ENCODE measurements at regions not wholly inside any gene's neighbourhood (a gene's known extent, or its start where the extent isn't known, plus 50 kb on each side); places are given as distances from the start of the nearest gene placed in this dataset.

DNA sequence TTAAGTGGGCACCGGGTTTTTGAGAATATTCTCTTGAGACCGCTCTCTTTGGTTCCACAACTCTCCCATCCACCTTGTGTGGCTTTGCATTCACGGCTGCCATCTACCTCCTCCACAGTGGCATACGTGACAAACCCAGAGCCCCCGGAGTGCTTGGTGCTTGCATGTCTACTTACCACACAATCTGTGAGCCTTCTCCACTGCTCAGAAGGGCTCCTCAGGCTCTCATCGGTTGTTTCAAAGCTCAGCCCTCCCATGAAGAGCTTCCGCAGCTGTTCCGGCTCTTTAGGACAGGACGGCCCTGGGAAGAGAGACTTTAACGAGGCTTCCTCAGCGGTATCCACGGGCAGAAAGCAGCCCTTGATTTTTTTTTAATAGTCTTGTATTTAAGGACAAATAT is 167.6 kb upstream of the ANK2 start:
- TF ChIP-seq, protein P1, sequence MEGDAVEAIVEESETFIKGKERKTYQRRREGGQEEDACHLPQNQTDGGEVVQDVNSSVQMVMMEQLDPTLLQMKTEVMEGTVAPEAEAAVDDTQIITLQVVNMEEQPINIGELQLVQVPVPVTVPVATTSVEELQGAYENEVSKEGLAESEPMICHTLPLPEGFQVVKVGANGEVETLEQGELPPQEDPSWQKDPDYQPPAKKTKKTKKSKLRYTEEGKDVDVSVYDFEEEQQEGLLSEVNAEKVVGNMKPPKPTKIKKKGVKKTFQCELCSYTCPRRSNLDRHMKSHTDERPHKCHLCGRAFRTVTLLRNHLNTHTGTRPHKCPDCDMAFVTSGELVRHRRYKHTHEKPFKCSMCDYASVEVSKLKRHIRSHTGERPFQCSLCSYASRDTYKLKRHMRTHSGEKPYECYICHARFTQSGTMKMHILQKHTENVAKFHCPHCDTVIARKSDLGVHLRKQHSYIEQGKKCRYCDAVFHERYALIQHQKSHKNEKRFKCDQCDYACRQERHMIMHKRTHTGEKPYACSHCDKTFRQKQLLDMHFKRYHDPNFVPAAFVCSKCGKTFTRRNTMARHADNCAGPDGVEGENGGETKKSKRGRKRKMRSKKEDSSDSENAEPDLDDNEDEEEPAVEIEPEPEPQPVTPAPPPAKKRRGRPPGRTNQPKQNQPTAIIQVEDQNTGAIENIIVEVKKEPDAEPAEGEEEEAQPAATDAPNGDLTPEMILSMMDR (IDR thresholded peaks at IDR 0.05; ENCODE audit: low read depth, low read length): no peak
- H3K4me3 ChIP-seq (ENCODE audit: low read depth, low read length): no peak overlapping the region
- no peaks in the 10 kb centered on the region for H3K9me3 ChIP-seq
- peaks cover 4% of the 10 kb centered on the region; the same call in 1 of the 2 replicates for H3K4me1 ChIP-seq
- H3K36me3 ChIP-seq: no peaks in the 10 kb centered on the region
- no peak for DNase-seq
- H3K27me3 ChIP-seq: no peaks in the 10 kb centered on the region

DNA sequence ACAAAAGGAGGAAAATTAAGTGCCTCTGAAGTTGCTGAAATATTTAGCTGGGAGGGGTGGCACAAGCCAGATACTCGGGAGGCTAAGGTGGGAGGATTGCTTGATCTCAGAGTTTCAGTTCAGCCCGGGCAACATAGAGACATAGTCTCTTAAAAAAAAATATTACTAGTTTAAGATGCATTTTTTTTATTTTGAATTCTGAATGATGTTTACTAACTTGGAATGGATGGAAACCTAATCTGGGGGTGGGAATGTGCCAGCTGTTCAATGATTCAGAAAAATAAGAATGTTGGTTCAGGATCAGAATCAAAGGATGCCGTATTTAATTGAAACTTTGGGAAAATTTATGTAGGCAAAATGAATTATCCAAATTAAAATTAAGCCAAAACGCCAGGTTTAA is 167.2 kb upstream of the ANK2 start:
- Histone ChIP-seq H3K36me3 (no peaks in the 10 kb centered on the region), H3K4me3 (ENCODE audit: low read depth, low read length) (no peak overlapping the region), H3K9me3 (no peaks in the 10 kb centered on the region), H3K4me1 (peaks cover 4% of the 10 kb centered on the region; the same call in 1 of the 2 replicates), H3K27me3 (no peaks in the 10 kb centered on the region)
- DNase-seq: no peak
- TF ChIP-seq, protein P1 (IDR thresholded peaks at IDR 0.05; ENCODE audit: low read depth, low read length): no peak

DNA sequence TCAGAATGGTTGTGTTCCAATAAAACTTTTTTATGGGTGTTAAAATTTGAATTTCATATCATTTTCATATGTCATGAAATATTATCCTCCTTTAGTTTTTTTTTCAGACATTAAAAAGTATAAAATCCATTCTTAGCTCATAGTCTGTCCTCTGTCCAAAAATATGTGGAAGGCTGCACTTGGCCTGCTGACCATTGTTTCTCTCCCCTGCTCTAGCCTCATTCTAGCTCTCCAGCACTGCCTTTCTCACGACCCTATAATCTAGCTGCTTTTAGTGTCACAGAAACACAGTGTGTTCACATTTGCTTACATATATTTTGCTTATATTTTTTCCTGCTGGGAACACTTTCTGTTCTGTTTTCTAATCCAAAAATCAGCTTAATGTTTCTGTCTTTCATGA is 165.0 kb upstream of the ANK2 start:
- H3K4me3 ChIP-seq (ENCODE audit: low read depth, low read length): no peak overlapping the region
- H3K4me1 ChIP-seq: peaks cover 10% of the 10 kb centered on the region; the same call in 1 of the 2 replicates
- DNase-seq: no peak
- H3K9me3 ChIP-seq: no peaks in the 10 kb centered on the region
- H3K27me3 ChIP-seq: no peaks in the 10 kb centered on the region
- TF ChIP-seq, protein P1 (IDR thresholded peaks at IDR 0.05; ENCODE audit: low read depth, low read length): no peak
- no peaks in the 10 kb centered on the region for H3K36me3 ChIP-seq

DNA sequence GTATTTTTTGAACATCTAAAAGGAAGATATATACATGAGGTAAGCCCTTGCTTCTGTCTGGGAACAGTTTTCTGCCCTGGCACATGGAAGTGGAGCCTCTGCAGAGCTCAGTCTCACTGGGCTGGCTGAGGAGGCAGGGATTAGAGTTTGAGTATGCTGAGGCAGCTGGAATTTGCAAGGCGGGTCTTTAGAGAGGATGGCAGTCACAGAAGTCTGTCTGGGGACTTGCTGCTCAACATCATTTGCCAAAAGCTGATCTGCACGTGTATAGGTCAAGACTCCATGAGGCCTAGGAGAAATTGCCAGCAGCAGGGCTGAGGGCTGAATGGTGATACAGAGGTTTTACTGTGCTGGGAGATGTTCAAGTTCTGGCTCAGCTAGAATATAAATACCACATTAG is 163.6 kb upstream of the ANK2 start:
- H3K36me3 ChIP-seq: no peaks in the 10 kb centered on the region
- TF ChIP-seq, protein P1 (IDR thresholded peaks at IDR 0.05; ENCODE audit: low read depth, low read length): no peak
- peaks cover 10% of the 10 kb centered on the region; the same call in 1 of the 2 replicates for H3K4me1 ChIP-seq
- DNase-seq: no peak
- no peaks in the 10 kb centered on the region for H3K27me3 ChIP-seq
- no peak overlapping the region for H3K4me3 ChIP-seq (ENCODE audit: low read depth, low read length)
- H3K9me3 ChIP-seq: no peaks in the 10 kb centered on the region

DNA sequence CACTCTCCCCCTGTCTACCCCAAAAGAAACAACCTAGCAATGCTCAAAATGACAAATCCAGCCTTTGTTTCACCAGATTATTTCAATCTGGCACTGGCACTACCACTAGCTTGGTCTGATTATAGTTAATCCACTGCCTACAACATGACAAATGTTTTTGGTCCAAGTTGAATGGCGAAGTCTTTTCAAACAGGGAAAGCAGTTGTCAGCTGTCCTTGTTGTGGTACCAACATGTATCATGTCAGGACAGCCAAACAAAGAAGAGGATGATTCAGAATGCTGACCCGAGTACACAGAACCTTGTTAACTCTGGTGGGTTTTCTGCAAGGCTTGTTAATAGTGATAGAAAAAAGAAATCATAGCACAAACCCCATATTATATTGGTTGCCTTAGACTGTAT is 160.8 kb upstream of the ANK2 start:
- H3K27me3 ChIP-seq: no peaks in the 10 kb centered on the region
- H3K4me3 ChIP-seq (ENCODE audit: low read depth, low read length): no peak overlapping the region
- H3K36me3 ChIP-seq: no peaks in the 10 kb centered on the region
- peaks cover 20% of the 10 kb centered on the region for H3K4me1 ChIP-seq
- H3K9me3 ChIP-seq: no peaks in the 10 kb centered on the region
- no peak for DNase-seq
- TF ChIP-seq, protein P1 (IDR thresholded peaks at IDR 0.05; ENCODE audit: low read depth, low read length): no peak

DNA sequence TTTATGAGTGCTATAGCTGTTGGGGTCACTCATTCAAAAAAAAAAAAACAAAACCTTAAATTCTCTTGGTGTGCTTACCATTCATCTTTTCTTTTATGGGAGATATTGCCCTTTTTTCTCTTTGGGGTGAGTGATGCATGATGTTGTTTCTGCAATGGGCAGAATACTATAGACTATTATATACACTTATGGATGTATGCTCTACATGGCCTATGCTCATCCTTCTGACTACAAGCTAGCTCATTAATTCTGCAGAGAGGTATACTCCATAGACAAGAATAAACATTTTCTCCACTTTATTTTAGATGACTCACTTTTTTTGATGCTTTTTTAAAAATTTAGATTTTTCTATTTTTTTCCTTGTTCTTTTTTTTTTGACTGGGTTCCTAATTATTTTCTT is 160.3 kb upstream of the ANK2 start:
- TF ChIP-seq, protein P1 (IDR thresholded peaks at IDR 0.05; ENCODE audit: low read depth, low read length): no peak
- Histone ChIP-seq H3K4me1 (peaks cover 24% of the 10 kb centered on the region), H3K27me3 (no peaks in the 10 kb centered on the region), H3K9me3 (no peaks in the 10 kb centered on the region), H3K4me3 (ENCODE audit: low read depth, low read length) (peak overlapping the region; percentile 31), H3K36me3 (no peaks in the 10 kb centered on the region)
- no peak for DNase-seq

All from BE2C (cell line).